GM13976 (cell line): ENCODE measurements at regions not wholly inside any gene's neighbourhood (a gene's known extent, or its start where the extent isn't known, plus 50 kb on each side); places are given as distances from the start of the nearest gene placed in this dataset.

Source experiments
- DNase-seq: peaks from one replicate; pipeline ENCODE4 v3.0.0; 2012; ENCODE audit warnings: low spot score
- in situ Hi-C: fragments of 300-500 bp; cut with MboI; formaldehyde crosslinking; loops from one replicate; pipeline ENCODE4 v1.12.0; 2022; ENCODE audit warnings: low sequenced_read_pairs, mixed read lengths, inconsistent platforms; ENCODE audit not compliant: unreplicated experiment
- TF ChIP-seq, protein P1 (sequence below): IDR thresholded peaks from 2 replicates; pipeline ENCODE4 v1.5.1; 2012; ENCODE audit warnings: borderline replicate concordance, mild to moderate bottlenecking; ENCODE audit not compliant: insufficient read depth; ENCODE audit errors: extremely low read depth, missing control alignments, control extremely low read depth

DNA sequence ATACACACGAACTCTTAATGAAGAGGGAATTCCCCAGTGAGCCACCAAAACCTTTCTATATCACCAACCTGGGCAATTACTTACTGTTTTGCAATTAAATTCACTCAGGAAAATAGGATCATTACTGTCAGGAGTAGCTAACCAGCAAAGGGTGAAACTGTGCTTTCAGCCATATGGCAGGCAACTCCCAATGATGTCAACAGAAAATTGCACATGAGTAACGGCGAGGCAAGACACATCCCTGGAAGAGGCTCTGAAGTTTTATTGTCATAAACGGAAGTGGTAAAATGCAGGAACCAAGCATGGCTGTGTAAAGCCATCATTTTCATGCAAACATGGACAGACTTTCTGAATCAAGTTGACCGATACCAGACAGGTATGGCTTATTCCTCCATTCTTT, 548.9 kb upstream of the AUTS2 start:
- in situ Hi-C loops, result no loop called here
- DNase-seq, result no peak
- TF ChIP-seq, protein P1, sequence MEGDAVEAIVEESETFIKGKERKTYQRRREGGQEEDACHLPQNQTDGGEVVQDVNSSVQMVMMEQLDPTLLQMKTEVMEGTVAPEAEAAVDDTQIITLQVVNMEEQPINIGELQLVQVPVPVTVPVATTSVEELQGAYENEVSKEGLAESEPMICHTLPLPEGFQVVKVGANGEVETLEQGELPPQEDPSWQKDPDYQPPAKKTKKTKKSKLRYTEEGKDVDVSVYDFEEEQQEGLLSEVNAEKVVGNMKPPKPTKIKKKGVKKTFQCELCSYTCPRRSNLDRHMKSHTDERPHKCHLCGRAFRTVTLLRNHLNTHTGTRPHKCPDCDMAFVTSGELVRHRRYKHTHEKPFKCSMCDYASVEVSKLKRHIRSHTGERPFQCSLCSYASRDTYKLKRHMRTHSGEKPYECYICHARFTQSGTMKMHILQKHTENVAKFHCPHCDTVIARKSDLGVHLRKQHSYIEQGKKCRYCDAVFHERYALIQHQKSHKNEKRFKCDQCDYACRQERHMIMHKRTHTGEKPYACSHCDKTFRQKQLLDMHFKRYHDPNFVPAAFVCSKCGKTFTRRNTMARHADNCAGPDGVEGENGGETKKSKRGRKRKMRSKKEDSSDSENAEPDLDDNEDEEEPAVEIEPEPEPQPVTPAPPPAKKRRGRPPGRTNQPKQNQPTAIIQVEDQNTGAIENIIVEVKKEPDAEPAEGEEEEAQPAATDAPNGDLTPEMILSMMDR, result no peak

DNA sequence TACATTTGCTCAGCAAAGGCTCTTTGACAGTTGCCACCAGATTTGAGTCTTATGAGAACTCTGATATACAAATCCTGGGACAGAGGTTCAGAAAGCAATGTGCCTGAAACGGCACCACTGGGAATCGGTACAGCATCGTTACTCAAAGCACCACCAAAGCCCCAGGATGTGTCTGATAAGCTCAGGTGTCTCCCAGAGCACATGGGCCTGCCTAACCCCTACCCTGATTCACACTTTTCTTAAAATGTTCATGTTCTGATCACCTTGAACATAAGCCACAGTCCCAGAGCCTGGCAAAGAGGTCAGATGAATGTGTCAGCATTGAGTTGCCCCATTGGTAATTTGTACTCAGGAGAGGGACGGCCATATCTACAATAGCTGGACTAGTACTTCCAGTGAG, 545.8 kb upstream of the AUTS2 start:
- TF ChIP-seq, protein P1, result no peak
- in situ Hi-C loops, result no loop called here
- no peak for DNase-seq

DNA sequence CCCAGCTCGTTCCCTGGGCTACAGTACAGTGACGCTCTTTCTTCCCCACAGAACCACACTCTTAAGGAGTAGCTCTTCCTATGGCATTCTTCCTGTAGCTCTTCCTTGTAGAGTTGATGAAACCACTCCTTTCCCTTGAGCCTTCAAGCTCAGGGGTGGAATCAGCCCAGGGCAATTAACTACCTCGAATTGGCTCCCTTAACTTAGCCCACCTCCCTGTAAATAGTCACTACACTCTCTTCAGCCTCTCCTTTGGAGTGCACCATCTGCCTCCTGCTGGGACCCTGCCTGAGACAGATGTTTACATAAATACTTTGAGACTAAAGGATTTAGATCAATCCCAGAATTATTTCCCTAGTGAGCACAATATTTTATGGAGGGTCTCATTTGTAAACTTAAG, 537.8 kb upstream of the AUTS2 start:
- in situ Hi-C loops, result no loop called here
- TF ChIP-seq, protein P1, result no peak
- no peak for DNase-seq

DNA sequence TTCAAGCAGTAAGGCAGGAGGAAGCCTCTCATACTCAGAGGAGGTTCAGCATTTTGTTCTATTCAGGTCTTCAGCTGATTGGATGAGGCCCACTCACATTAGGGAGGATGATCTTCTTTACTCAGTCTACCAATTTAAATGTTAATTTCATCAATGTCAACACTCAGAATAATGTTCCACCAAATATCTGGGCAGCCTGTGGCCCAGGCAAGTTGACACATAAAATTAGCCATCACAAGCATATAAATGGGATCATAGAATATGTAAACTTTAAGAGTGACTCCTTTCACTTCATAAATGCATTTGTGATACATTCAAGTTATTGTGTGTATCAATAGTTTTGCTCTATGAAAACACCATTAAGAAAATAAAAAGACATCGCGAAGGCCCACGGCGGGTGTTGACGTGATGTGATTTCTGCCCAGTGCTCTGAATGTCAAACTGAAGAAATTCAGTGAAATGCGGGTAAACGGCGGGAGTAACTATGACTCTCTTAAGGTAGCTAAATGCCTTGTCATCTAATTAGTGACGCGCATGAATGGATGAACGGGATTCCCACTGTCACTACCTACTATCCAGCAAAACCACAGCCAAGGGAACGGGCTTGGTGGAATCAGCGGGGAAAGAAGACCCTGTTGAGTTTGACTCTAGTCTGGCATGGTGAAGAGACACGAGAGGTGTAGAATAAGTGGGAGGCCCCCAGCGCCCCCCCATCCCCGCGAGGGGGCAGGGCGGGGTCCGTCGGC, 536.1 kb upstream of the AUTS2 start:
- in situ Hi-C loops, result no loop called here
- TF ChIP-seq, protein P1, result no peak
- DNase-seq, result no peak

DNA sequence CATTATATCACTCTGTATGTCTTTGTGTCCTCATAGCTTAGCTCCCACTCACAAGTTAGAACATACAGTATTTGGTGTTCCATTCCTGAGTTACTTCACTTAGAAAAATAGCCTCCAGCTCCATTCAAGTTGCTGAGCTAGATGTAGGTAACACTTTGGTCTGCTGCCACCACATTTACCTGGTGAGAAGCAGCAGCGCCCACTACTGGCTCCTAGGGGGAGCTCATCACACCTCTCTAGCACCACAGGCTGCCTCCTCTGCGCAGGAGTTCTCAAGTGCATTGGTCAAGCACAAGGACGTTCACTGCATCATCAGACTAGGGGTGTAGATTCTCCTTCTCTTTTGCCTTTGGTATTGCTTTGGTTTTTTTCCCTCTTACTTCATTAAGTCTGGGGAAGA, 530.9 kb upstream of the AUTS2 start:
- in situ Hi-C loops, result no loop called here
- TF ChIP-seq, protein P1, result no peak
- DNase-seq, result no peak

DNA sequence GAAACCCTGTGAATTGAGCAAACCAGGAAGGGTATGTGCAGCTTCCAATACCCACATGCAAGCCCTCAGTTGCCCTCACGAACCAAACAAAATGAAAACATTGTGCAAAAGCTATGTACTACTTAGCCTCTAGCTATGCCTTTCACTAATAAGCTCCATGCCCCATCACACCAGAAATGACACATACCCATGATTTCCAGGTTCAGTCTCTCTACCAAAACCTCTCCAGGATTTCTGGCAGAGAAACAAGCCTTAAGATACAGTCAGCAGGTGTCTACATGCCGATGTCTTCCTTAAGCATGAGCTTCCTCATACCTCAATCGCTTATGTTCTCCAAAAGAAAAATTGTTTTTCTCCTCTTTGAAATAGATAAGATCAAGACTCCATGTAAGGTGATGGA, 527.8 kb upstream of the AUTS2 start:
- in situ Hi-C loops, result no loop called here
- TF ChIP-seq, protein P1, result no peak
- DNase-seq, result no peak
